ENCODE measurements at regions not wholly inside any gene's neighbourhood (a gene's known extent, or its start where the extent isn't known, plus 50 kb on each side); places are given as distances from the start of the nearest gene placed in this dataset.

GRCh38 chr5:52504584-52505240 is 283.0 kb upstream of the ITGA1 start:
- peak; percentile 69 for DNase-seq

GRCh38 chr5:52517667-52518066 is 270.0 kb upstream of the ITGA1 start:
- no peak for DNase-seq

GRCh38 chr5:52520171-52520570 is 267.5 kb upstream of the ITGA1 start:
- no peak for DNase-seq

GRCh38 chr5:52521236-52521635 is 266.5 kb upstream of the ITGA1 start:
- no peak for DNase-seq

GRCh38 chr5:52523701-52524100 is 264.0 kb upstream of the ITGA1 start:
- no peak for DNase-seq

- peak; percentile 11 for DNase-seq
These were observed 256.6 kb upstream of the ITGA1 start for GRCh38 chr5:52531105-52531504.

- no peak for DNase-seq
These were observed 244.1 kb upstream of the ITGA1 start for GRCh38 chr5:52543594-52543993.

- DNase-seq = no peak
These were observed 243.0 kb upstream of the ITGA1 start for GRCh38 chr5:52544738-52545137.

- DNase-seq = peak; percentile 82
These were observed 233.4 kb upstream of the ITGA1 start for GRCh38 chr5:52554293-52554692.

GRCh38 chr5:52560366-52560765 is 227.3 kb upstream of the ITGA1 start:
- peak; percentile 80 for DNase-seq

GRCh38 chr5:52562473-52562872 is 225.2 kb upstream of the ITGA1 start:
- DNase-seq = no peak

- DNase-seq = no peak
These were observed 223.1 kb upstream of the ITGA1 start for GRCh38 chr5:52564587-52564986.

GRCh38 chr5:52577546-52577945 is 210.2 kb upstream of the ITGA1 start:
- no peak for DNase-seq

GRCh38 chr5:52579391-52579790 is 208.3 kb upstream of the ITGA1 start:
- DNase-seq = no peak

GRCh38 chr5:52580921-52581320 is 206.8 kb upstream of the ITGA1 start:
- no peak for DNase-seq

- no peak for DNase-seq
These were observed 205.4 kb upstream of the ITGA1 start for GRCh38 chr5:52582313-52582712.

GRCh38 chr5:52587131-52587530 is 200.6 kb upstream of the ITGA1 start:
- no peak for DNase-seq

GRCh38 chr5:52597625-52598024 is 190.1 kb upstream of the ITGA1 start:
- DNase-seq = no peak

GRCh38 chr5:52598968-52599367 is 188.7 kb upstream of the ITGA1 start:
- no peak for DNase-seq

- DNase-seq = no peak
These were observed 183.8 kb upstream of the ITGA1 start for GRCh38 chr5:52603778-52604554.

- DNase-seq = peak; percentile 6
These were observed 182.1 kb upstream of the ITGA1 start for GRCh38 chr5:52605317-52606313.

- peak; percentile 58 for DNase-seq
These were observed 180.4 kb upstream of the ITGA1 start for GRCh38 chr5:52607227-52607824.

GRCh38 chr5:52620315-52620714 is 167.4 kb upstream of the ITGA1 start:
- no peak for DNase-seq
